Choroid plexus epithelial cell (primary cell): ENCODE measurements at regions not wholly inside any gene's neighbourhood (a gene's known extent, or its start where the extent isn't known, plus 50 kb on each side); places are given as distances from the start of the nearest gene placed in this dataset.

Source experiments
- DNase-seq: peaks from one replicate; pipeline ENCODE4 v3.0.0-alpha.2; 2010; ENCODE audit warnings: low read depth
- H3K4me3 ChIP-seq: 2 replicates; pipeline ENCODE4 v1.5.1; 2011; ENCODE audit warnings: low read depth, mild to moderate bottlenecking, control low read depth, low read length, moderate library complexity
- CTCF ChIP-seq: conservative IDR thresholded peaks from 2 replicates; pipeline ENCODE4 v1.5.1; 2011; ENCODE audit warnings: low read depth, mild to moderate bottlenecking, control low read depth, inconsistent platforms, low read length, moderate library complexity

GRCh38 chr2:9074930-9075329 is 71.4 kb upstream of the MBOAT2 start:
- no peak for TF ChIP-seq CTCF
- no peak for DNase-seq
- no peak overlapping the region for H3K4me3 ChIP-seq

GRCh38 chr2:9071584-9072124 is 68.2 kb upstream of the MBOAT2 start:
- no peak overlapping the region for H3K4me3 ChIP-seq
- no peak for TF ChIP-seq CTCF
- no peak for DNase-seq

- peak; percentile 67 for DNase-seq
- H3K4me3 ChIP-seq = no peak overlapping the region
- no peak for TF ChIP-seq CTCF
Measured at GRCh38 chr2:9071032-9071431, 67.5 kb upstream of the MBOAT2 start.

- no peak for DNase-seq
- TF ChIP-seq CTCF = no peak
- H3K4me3 ChIP-seq = no peak overlapping the region
Measured at GRCh38 chr2:9069543-9069942, 66.1 kb upstream of the MBOAT2 start.

GRCh38 chr2:9065901-9066300 is 62.4 kb upstream of the MBOAT2 start:
- H3K4me3 ChIP-seq = no peak overlapping the region
- DNase-seq = no peak
- no peak for TF ChIP-seq CTCF

- H3K4me3 ChIP-seq = no peak overlapping the region
- no peak for DNase-seq
- no peak for TF ChIP-seq CTCF
Measured at GRCh38 chr2:9063023-9063606, 59.6 kb upstream of the MBOAT2 start.

- TF ChIP-seq CTCF = no peak
- no peak overlapping the region for H3K4me3 ChIP-seq
- peak; percentile 24 for DNase-seq
Measured at GRCh38 chr2:9060819-9061218, 57.3 kb upstream of the MBOAT2 start.
